ENCODE measurements at regions not wholly inside any gene's neighbourhood (a gene's known extent, or its start where the extent isn't known, plus 50 kb on each side); places are given as distances from the start of the nearest gene placed in this dataset.

DNA sequence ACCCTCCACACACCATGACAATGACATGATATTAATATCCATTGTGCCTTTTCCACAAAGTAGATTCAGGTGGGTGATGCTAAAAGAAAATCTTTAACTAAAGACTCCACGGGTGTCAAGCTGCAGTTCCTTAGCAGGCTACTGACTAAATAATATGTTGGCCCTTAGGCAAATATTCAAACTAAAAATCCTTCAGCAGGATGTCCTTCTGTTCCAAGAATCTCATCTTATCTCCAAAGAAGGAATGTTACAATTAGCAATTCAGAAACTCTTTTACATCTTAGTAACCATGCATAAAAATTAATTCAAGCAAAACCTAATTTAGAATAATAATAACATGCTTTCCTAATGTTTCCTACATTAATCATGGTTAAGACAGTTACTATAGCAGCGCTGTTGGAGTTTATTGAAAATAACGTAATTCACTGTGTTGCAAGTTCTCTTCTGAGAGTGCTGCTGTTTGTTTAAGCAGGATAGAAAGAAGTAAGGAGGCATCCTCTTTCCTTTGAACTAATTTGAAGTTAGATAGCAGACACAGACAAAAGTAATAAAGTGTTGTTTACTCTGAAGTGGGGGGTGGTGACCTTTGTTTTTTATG, 414.8 kb upstream of the CDH4 start:
- Histone ChIP-seq H3K9ac (ENCODE audit: low read length) (no peak overlapping the region), H2AFZ (ENCODE audit: insufficient read depth, low read length, poor library complexity) (no peak overlapping the region)

DNA sequence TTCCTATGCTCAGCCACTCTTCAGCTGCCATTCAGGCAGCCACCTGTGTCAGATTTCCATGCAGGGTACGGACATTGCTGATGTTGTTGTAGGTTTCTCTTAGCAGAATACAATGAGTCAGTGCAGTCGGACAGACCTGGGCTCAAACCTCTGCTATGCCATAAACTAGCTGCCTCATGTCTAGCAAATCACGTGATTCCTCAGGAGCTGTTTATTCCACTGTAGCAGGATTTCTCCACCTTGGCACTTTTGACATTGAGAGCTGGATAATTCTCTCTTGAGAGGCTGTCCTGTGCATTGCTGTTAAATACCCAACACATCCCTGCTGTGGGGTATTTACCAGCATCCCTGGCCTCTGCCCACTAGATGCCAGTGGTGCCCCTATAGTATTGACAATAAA, 413.8 kb upstream of the CDH4 start:
- no peaks in the 10 kb centered on the region for H3K4me1 ChIP-seq (ENCODE audit: control insufficient read depth in 1 of 2, insufficient read depth in 2 of 2, low read length in 2 of 2)
- no peak overlapping the region for H2BK5ac ChIP-seq (ENCODE audit: low read depth, low read length, poor library complexity)
- no peak overlapping the region for H2AK5ac ChIP-seq (ENCODE audit: low read length)
- H4K91ac ChIP-seq (ENCODE audit: low read depth, low read length): no peak overlapping the region
- no peak overlapping the region for H3K23ac ChIP-seq (ENCODE audit: low read length)
- H2BK12ac ChIP-seq (ENCODE audit: low read length): no peak overlapping the region
- DNase-seq: no peak
- H3K27ac ChIP-seq (ENCODE audit: low read depth, low read length): no peak overlapping the region
- no peak overlapping the region for H2BK120ac ChIP-seq (ENCODE audit: insufficient read depth, low read length, poor library complexity)
- H3K18ac ChIP-seq (ENCODE audit: low read length): no peak overlapping the region
- H3K14ac ChIP-seq (ENCODE audit: low read length): no peak overlapping the region
- H3K9me3 ChIP-seq (ENCODE audit: insufficient read depth, low read depth, low read length): no peaks in the 10 kb centered on the region
- no peak overlapping the region for H4K8ac ChIP-seq (ENCODE audit: low read depth, low read length)
- H3K4ac ChIP-seq (ENCODE audit: low read depth, low read length): no peak overlapping the region
- H3K36me3 ChIP-seq (ENCODE audit: control insufficient read depth in 1 of 2, insufficient read depth in 2 of 2, low read length in 2 of 2): no peaks in the 10 kb centered on the region
- H3K27me3 ChIP-seq (ENCODE audit: insufficient read depth, low read length): no peaks in the 10 kb centered on the region
- H3K79me2 ChIP-seq (ENCODE audit: control insufficient read depth, insufficient read depth, low read length, poor library complexity): no peaks in the 10 kb centered on the region
- no peak overlapping the region for H3K4me2 ChIP-seq (ENCODE audit: low read length)
- WGBS (ENCODE audit: extremely low coverage, insufficient coverage, insufficient read length): no CpG with 5 or more reads among the region's 3 CpGs
- no peak overlapping the region for H3K4me3 ChIP-seq (ENCODE audit: low read depth, low read length)
- no peak overlapping the region for H2AFZ ChIP-seq (ENCODE audit: insufficient read depth, low read length, poor library complexity)
- H3K9ac ChIP-seq (ENCODE audit: low read length): no peak overlapping the region
- H3K79me1 ChIP-seq (ENCODE audit: low read length): no peaks in the 10 kb centered on the region
- no peak overlapping the region for H4K12ac ChIP-seq (ENCODE audit: low read depth, low read length)

More for the DNA sequence above, 414.8 kb upstream of the CDH4 start:
- Histone ChIP-seq H3K4me3 (ENCODE audit: low read depth, low read length) (no peak overlapping the region), H2BK12ac (ENCODE audit: low read length) (no peak overlapping the region), H3K4me2 (ENCODE audit: low read length) (no peak overlapping the region), H3K9me3 (ENCODE audit: insufficient read depth, low read depth, low read length) (no peaks in the 10 kb centered on the region), H3K27ac (ENCODE audit: low read depth, low read length) (no peak overlapping the region), H3K79me2 (ENCODE audit: control insufficient read depth, insufficient read depth, low read length, poor library complexity) (no peaks in the 10 kb centered on the region), H3K18ac (ENCODE audit: low read length) (no peak overlapping the region), H2AK5ac (ENCODE audit: low read length) (no peak overlapping the region), H4K91ac (ENCODE audit: low read depth, low read length) (no peak overlapping the region), H2BK5ac (ENCODE audit: low read depth, low read length, poor library complexity) (no peak overlapping the region), H3K79me1 (ENCODE audit: low read length) (no peaks in the 10 kb centered on the region), H2BK120ac (ENCODE audit: insufficient read depth, low read length, poor library complexity) (no peak overlapping the region), H3K14ac (ENCODE audit: low read length) (no peak overlapping the region), H4K12ac (ENCODE audit: low read depth, low read length) (no peak overlapping the region), H3K36me3 (ENCODE audit: control insufficient read depth in 1 of 2, insufficient read depth in 2 of 2, low read length in 2 of 2) (no peaks in the 10 kb centered on the region), H3K4me1 (ENCODE audit: control insufficient read depth in 1 of 2, insufficient read depth in 2 of 2, low read length in 2 of 2) (no peaks in the 10 kb centered on the region), H4K8ac (ENCODE audit: low read depth, low read length) (no peak overlapping the region), H3K27me3 (ENCODE audit: insufficient read depth, low read length) (no peaks in the 10 kb centered on the region), H3K23ac (ENCODE audit: low read length) (no peak overlapping the region), H3K4ac (ENCODE audit: low read depth, low read length) (no peak overlapping the region)
- WGBS (ENCODE audit: extremely low coverage, insufficient coverage, insufficient read length): no CpG with 5 or more reads among the region's 3 CpGs
- no peak for DNase-seq

DNA sequence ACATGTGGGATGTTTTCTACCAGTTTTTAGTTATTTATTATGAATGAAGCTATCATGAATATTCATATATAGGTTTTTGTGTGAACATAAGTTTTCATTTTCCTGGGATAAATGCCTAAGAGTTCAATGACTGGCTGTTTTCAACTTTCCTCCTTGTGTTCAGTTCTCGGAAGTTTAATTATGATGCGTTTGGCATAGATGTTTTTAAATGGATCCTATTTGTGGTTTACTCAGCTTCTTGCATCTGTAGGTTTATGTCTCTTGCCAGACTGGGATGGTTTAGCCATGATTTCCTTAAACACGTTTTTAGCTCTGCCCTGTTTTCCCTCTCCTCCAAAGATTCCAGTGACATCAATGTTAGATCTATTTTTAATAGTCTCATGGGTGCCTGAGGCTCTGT, 411.1 kb upstream of the CDH4 start:
- no peak overlapping the region for H3K9ac ChIP-seq (ENCODE audit: low read length)

DNA sequence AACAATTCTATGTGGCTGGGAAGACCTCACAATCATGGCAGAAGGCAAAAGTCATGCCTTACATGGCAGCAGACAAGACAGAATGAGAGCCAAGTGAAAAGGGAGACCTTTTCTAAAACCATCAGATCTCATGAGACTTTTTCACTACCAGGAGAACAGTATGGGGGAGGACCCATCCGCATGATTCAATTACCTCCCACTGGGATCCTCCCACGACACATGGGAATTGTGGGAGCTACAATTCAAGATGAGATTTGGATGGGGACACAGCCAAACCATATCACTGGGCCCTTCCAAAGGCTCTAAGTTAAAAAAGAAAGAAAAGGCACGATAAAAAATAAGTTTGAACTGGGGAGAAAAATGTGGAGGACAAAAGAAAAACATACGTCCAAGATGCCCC, 406.9 kb upstream of the CDH4 start:
- H3K36me3 ChIP-seq (ENCODE audit: control insufficient read depth in 1 of 2, insufficient read depth in 2 of 2, low read length in 2 of 2): no peaks in the 10 kb centered on the region
- no peak for DNase-seq
- no peak overlapping the region for H2BK120ac ChIP-seq (ENCODE audit: insufficient read depth, low read length, poor library complexity)
- H2AFZ ChIP-seq (ENCODE audit: insufficient read depth, low read length, poor library complexity): no peak overlapping the region
- no peak overlapping the region for H3K4me2 ChIP-seq (ENCODE audit: low read length)
- no peaks in the 10 kb centered on the region for H3K27me3 ChIP-seq (ENCODE audit: insufficient read depth, low read length)
- H2BK12ac ChIP-seq (ENCODE audit: low read length): no peak overlapping the region
- H3K79me1 ChIP-seq (ENCODE audit: low read length): no peaks in the 10 kb centered on the region
- no peak overlapping the region for H2BK5ac ChIP-seq (ENCODE audit: low read depth, low read length, poor library complexity)
- H3K23ac ChIP-seq (ENCODE audit: low read length): no peak overlapping the region
- H3K18ac ChIP-seq (ENCODE audit: low read length): no peak overlapping the region
- H4K91ac ChIP-seq (ENCODE audit: low read depth, low read length): no peak overlapping the region
- no peak overlapping the region for H2AK5ac ChIP-seq (ENCODE audit: low read length)
- H3K9me3 ChIP-seq (ENCODE audit: insufficient read depth, low read depth, low read length): no peaks in the 10 kb centered on the region
- H3K79me2 ChIP-seq (ENCODE audit: control insufficient read depth, insufficient read depth, low read length, poor library complexity): no peaks in the 10 kb centered on the region
- H3K4me3 ChIP-seq (ENCODE audit: low read depth, low read length): no peak overlapping the region
- WGBS (ENCODE audit: extremely low coverage, insufficient coverage, insufficient read length): no CpG with 5 or more reads among the region's 4 CpGs
- H3K9ac ChIP-seq (ENCODE audit: low read length): no peak overlapping the region
- H3K4ac ChIP-seq (ENCODE audit: low read depth, low read length): no peak overlapping the region
- H3K4me1 ChIP-seq (ENCODE audit: control insufficient read depth in 1 of 2, insufficient read depth in 2 of 2, low read length in 2 of 2): no peaks in the 10 kb centered on the region
- H4K8ac ChIP-seq (ENCODE audit: low read depth, low read length): no peak overlapping the region
- no peak overlapping the region for H4K12ac ChIP-seq (ENCODE audit: low read depth, low read length)
- H3K14ac ChIP-seq (ENCODE audit: low read length): no peak overlapping the region
- H3K27ac ChIP-seq (ENCODE audit: low read depth, low read length): no peak overlapping the region

More for the DNA sequence above, 411.1 kb upstream of the CDH4 start:
- no peak overlapping the region for H3K14ac ChIP-seq (ENCODE audit: low read length)
- no peak overlapping the region for H3K4ac ChIP-seq (ENCODE audit: low read depth, low read length)
- H2BK12ac ChIP-seq (ENCODE audit: low read length): no peak overlapping the region
- no peak overlapping the region for H4K12ac ChIP-seq (ENCODE audit: low read depth, low read length)
- H3K36me3 ChIP-seq (ENCODE audit: control insufficient read depth in 1 of 2, insufficient read depth in 2 of 2, low read length in 2 of 2): no peaks in the 10 kb centered on the region
- no peak overlapping the region for H3K18ac ChIP-seq (ENCODE audit: low read length)
- no CpG with 5 or more reads among the region's 3 CpGs for WGBS (ENCODE audit: extremely low coverage, insufficient coverage, insufficient read length)
- no peak overlapping the region for H3K23ac ChIP-seq (ENCODE audit: low read length)
- no peaks in the 10 kb centered on the region for H3K4me1 ChIP-seq (ENCODE audit: control insufficient read depth in 1 of 2, insufficient read depth in 2 of 2, low read length in 2 of 2)
- no peak overlapping the region for H3K4me3 ChIP-seq (ENCODE audit: low read depth, low read length)
- H2AK5ac ChIP-seq (ENCODE audit: low read length): no peak overlapping the region
- H2AFZ ChIP-seq (ENCODE audit: insufficient read depth, low read length, poor library complexity): no peak overlapping the region
- H2BK120ac ChIP-seq (ENCODE audit: insufficient read depth, low read length, poor library complexity): no peak overlapping the region
- H4K8ac ChIP-seq (ENCODE audit: low read depth, low read length): no peak overlapping the region
- no peaks in the 10 kb centered on the region for H3K79me1 ChIP-seq (ENCODE audit: low read length)
- no peak overlapping the region for H2BK5ac ChIP-seq (ENCODE audit: low read depth, low read length, poor library complexity)
- no peak overlapping the region for H3K4me2 ChIP-seq (ENCODE audit: low read length)
- H3K27me3 ChIP-seq (ENCODE audit: insufficient read depth, low read length): no peaks in the 10 kb centered on the region
- no peak for DNase-seq
- H3K9me3 ChIP-seq (ENCODE audit: insufficient read depth, low read depth, low read length): no peaks in the 10 kb centered on the region
- no peaks in the 10 kb centered on the region for H3K79me2 ChIP-seq (ENCODE audit: control insufficient read depth, insufficient read depth, low read length, poor library complexity)
- H3K27ac ChIP-seq (ENCODE audit: low read depth, low read length): no peak overlapping the region
- H4K91ac ChIP-seq (ENCODE audit: low read depth, low read length): no peak overlapping the region
